ENCODE measurements at regions not wholly inside any gene's neighbourhood (a gene's known extent, or its start where the extent isn't known, plus 50 kb on each side); places are given as distances from the start of the nearest gene placed in this dataset.

DNA sequence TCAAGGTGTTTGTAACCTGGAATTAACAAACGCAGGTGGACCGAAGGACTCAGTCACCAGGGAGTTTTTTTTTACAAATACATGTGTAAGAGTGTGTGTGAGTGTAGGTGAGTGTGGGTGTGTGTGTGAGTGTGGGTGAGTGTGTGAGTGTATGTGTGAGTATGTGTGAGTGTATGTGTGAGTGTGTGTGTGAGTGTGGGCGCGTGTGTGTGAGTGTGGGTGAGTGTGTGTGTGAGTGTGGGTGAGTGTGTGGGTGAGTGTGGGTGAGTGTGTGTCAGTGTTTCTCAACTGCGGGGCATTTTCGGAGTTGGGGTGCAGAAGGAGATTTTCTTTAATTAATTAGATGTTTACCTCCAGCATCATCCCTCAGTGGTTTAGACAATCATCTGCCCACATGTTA is 1178.8 kb downstream of the VRK1 start:
- no peak for TF ChIP-seq EZH2 (IDR thresholded peaks at IDR 0.05; ENCODE audit: insufficient read depth, poor library complexity, severe bottlenecking)
- no peak for TF ChIP-seq EZH2phosphoT487 (IDR thresholded peaks at IDR 0.05; ENCODE audit: insufficient read depth, low read depth)

Measured in GM23248 (cell line).